LHCN-M2 (cell line): ENCODE measurements at regions not wholly inside any gene's neighbourhood (a gene's known extent, or its start where the extent isn't known, plus 50 kb on each side); places are given as distances from the start of the nearest gene placed in this dataset.

ENCODE experiments used
- DNase-seq: peaks from one replicate; pipeline ENCODE4 v3.0.0-alpha.2; 2012; ENCODE audit warnings: low read depth

DNA sequence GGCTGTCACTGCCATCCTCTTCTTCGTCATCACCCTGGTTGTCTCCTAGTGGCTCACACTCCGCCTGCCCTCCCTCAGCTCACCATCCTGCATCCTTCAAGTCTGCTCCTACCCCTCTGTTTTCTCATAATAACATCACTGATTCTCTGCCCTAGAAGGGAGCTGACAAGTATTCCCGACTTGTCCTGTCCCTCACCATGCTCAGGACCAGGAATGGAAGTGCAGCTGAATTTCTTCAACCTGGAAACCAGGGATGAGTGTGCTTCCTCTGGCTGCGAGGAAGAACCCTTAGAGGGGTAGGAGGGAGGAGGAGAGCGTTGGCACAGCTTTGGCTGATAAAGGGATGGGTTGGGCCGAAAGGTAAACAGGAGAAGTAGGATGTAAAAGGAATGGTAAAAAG is 174.8 kb upstream of the GPR26 start:
- no peak for DNase-seq

- no peak for DNase-seq
Observed at GRCh38 chr10:123492016-123492415, 174.1 kb upstream of the GPR26 start.

DNA sequence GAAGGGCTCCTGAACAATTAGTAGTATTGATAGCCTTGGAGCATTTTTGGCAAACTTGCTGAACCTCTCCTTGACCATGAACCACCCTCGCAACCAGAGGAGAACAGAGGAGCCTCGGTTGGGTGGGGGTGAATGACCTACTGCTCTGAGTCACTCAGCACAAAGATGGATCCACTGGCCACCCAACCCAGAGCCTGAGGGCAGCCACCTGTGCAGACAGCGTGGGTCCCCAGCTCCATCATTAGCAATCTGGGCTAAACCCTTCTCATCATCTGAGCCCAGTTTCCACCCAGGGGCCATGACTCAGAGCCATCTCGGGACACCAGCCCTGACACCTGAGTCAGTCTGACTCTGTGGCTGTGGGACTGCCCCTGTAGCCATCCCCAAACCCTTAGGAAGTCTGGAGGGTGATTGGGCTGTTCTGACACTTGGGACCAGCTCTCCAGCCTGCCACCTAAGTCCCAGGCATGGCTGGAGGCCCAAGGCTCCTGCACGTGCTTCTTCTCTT is 171.8 kb upstream of the GPR26 start:
- no peak for DNase-seq

GRCh38 chr10:123496375-123496774 is 169.8 kb upstream of the GPR26 start:
- no peak for DNase-seq

DNA sequence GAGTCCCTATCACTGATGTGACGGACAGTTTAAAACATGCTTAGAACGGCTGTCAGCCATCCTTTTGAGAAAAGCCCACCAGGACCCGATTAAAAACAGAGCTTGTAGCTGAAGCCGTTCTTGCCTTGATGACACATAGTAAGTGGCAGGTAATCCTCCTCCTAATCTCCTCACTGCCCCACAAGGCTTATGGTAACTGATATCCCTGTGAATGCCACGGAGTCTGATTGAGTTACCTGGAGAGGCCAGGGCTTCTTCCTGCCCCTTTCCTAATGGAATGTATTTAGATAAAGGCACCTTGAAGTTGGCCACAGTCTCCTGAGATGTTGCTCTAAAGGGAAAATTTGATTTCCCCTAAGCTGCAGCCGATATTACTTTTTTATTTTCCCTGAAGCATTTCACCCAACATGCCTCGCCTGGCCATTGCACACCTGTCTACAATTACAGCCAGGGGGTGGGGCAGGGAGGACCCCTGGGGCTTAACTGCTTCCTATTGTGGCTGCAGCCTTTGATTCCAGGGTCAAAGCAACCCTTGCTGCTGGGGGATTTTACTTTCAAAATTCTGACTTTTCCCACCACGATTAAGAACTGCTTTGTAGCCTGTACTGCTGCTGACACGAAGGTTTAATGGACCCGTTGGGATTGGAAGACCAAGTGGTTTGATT is 169.0 kb upstream of the GPR26 start:
- no peak for DNase-seq

- no peak for DNase-seq
Observed at GRCh38 chr10:123500110-123500509, 166.0 kb upstream of the GPR26 start.

DNA sequence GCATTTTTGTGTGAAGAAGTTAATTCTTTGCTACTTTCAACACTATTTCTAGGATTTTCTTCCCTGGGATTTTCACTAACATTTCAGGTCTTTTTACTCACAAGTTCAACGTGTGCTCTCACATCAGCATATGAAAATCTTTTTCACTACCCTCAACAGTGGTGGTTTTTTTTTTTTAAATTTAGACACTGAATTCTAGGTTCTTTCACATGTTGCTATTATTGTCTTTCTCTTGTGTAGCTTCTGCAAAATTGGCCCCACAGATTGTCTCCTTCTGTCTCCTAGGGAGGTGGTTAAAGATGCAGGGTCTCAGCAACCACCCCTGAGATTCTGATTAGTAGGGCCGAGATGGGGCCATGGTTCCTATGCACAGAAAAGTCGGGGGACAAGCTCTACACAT is 165.0 kb upstream of the GPR26 start:
- DNase-seq, result no peak

DNA sequence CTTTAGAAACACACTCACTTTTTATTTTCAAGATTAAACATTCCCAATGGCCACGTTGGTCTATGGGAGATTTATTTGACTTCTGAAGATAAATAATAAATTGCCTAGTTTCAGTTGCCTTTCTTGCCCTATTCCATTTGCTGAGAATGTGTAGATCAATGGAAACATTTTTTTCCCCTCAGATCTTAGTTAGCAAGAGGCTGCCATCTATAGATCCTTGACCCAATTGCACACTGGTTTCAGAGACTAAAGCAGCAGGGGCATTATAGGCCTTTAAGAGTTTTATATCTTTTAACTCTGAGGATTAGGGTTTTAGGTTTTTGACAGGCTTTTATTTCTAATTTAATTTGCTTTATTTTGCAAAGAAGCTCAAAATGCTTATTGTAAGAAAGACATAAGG is 163.2 kb upstream of the GPR26 start:
- DNase-seq, result no peak

DNA sequence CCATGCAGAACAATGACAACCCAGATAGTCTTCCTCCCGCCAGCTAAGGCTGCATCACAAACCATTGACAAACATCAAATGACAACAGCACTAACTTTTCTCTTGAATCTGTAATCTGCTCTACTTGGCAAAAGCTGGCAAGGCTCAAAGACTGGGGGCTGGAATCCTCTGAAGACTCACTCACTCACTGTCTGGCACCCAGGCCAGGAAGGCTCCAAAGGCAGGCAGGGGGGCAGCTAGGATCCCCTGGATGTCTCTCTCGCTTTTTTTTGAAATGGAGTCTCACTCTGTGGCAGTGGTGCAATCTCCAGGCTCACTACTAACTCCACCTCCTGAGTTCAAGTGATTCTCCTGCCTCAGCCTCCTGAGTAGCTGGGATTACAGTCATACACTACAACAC is 159.7 kb upstream of the GPR26 start:
- DNase-seq, result no peak

GRCh38 chr10:123507298-123507697 is 158.9 kb upstream of the GPR26 start:
- DNase-seq, result no peak

GRCh38 chr10:123509338-123509737 is 156.8 kb upstream of the GPR26 start:
- DNase-seq, result no peak

DNA sequence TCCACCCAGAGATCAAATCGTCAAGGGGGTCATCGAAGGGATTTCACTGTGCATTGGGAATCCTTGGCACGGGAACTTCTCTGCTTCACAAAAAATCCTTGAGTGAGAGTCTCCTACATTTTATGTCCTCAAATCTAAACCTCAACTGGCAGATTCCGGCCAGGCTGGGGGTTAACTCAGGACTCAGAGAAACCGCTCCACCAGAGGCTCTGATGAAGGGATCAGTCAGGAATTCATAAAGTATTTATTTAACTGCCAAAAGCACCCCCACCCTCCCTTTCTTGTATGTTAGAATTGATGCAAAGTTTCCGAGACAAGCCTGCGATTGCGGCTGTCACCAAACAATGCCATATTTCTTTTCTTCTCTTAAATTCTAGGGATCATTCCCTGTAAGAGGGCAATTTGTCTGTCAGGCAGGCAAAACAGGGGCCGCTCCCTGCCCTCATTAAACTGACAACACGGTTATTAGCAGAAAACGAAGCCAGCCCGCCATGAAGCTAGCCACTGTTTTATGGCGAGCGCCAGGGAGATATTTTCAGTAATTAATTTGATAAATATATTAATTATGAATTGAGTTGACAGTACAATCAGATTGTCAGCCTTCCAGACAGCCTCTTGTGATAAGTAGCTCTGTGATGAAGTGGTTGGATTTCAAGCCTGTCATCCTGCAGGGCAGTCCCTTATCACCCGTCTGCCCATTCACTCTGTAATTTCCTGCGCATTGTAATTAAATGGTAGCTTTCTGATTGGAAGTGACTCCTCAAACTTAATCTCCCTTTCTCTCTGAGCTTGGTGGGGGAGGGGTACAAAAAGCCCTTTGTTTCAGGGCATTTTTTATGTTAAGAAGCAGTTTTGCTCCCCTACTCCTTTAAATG is 153.0 kb upstream of the GPR26 start:
- no peak for DNase-seq

GRCh38 chr10:123513870-123514269 is 152.3 kb upstream of the GPR26 start:
- no peak for DNase-seq

DNA sequence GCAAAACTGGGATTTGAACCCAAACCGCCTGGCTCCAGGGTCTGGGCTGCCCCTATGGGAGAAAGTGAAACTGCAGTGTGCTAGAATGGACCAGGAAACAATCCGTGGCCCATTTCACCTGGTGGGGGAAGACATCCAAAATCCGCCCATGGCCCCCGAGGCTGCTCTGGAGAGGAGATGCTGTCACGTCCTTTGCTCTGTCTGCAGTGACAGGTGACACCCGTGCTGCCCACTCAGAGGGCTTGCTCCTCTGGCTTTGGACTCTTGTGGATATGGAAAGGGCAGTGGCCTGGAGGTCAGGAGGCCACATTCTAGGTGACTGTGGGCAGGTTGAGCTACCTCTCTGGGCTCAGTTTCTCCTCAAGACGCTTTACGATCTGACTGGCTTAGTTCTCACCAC is 151.2 kb upstream of the GPR26 start:
- no peak for DNase-seq

DNA sequence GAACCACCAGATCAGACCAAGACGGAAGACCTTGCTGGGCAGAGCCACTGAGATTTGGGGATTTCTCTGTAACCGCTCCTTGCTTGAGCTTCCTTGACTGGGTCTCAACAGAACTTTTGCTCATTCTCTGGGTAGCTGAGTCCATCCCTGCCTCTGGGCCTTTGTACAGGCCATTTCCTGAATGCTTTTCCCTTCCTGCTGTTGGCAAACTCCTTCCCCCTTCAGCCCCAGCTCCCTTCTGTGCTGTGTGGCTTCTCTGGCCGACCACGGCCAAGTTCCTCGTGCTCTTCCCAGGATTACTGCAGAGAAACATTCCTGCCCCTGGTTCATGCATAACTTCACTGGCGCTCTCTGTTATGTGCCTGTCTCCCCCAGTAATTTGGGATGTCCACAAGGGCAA is 150.5 kb upstream of the GPR26 start:
- no peak for DNase-seq

- no peak for DNase-seq
Observed at GRCh38 chr10:123516291-123516690, 149.9 kb upstream of the GPR26 start.

GRCh38 chr10:123517426-123517825 is 148.7 kb upstream of the GPR26 start:
- DNase-seq, result no peak

DNA sequence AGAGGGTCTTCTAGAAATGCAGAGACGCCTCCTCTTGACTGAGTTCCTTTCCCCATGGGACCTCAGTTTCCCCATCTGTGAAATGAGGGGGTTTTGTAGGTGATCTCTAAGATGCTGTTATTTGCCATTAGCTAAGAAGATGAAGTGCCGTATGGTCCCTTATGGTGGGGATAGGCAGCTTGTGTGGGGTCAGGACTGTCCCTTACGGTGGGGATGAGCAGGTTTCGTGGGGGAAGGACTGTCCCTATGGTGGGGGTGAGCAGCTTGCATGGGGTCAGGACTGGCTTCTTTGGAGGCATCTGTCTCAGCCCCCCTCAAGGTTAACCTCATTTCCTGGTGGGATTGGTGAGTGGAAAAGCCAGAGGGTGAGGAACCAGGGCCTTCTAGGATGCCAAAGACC is 148.3 kb upstream of the GPR26 start:
- no peak for DNase-seq

GRCh38 chr10:123518765-123519164 is 147.4 kb upstream of the GPR26 start:
- DNase-seq, result no peak

DNA sequence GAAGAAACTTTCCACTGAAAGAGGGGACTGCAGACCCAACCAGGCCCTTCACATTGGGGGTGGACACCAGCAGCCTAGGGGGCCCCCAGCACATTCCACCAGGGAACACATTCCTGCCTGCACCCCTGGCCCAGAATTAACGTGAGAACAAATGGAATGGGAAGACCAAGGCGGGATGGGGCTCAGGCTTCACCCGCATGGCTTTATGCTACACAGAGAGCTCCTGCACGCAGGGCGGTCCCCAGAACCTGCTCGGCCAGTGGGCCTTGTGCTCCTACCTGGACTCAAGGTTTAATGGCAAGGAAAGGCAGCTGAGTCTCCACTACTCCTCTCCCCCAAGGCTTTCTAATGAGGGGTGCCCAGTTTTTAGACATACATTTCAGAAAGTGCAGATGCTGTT is 146.3 kb upstream of the GPR26 start:
- DNase-seq, result no peak

- no peak for DNase-seq
Observed at GRCh38 chr10:123521076-123521475, 145.1 kb upstream of the GPR26 start.

DNA sequence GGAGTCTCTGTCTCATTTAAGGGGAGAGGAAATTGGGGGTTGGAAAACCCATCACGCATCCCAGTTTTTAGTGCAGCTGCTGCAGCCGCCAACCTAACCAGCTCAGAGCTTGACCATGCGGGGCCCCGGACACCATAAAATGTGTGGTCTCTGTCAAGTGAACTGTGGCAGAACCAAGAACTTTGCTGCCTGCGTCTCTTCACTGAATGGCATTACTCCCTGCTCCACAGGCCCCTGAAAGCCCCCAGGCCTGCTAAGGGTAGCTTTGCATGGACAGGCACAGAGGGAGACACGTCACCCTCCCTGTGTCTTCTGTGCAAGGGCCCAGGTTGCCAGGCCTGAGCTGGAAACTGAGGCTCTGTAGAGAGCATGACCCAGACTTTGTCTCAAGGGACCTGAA is 144.6 kb upstream of the GPR26 start:
- no peak for DNase-seq

GRCh38 chr10:123522702-123523312 is 143.3 kb upstream of the GPR26 start:
- no peak for DNase-seq
